Keratinocyte (primary cell): ENCODE measurements at regions not wholly inside any gene's neighbourhood (a gene's known extent, or its start where the extent isn't known, plus 50 kb on each side); places are given as distances from the start of the nearest gene placed in this dataset.

Source experiments
- DNase-seq: peaks from one replicate; pipeline ENCODE4 v3.0.0-alpha.2; 2011; ENCODE audit warnings: low read depth, missing footprints, low spot score
- FAIRE-seq: peaks from 2 replicates; lab custom pipeline; 2011; peaks lifted over from hg19 to GRCh38; lab: Jason Lieb, UNC
- H2AFZ ChIP-seq: 2 replicates; pipeline ENCODE4 v1.6.0; 2012; ENCODE audit warnings: low read length, control low read depth, inconsistent platforms; ENCODE audit not compliant: control insufficient read depth
- H3K27ac ChIP-seq: 2 replicates; pipeline ENCODE4 v1.5.1; 2011; ENCODE audit warnings: low read length; ENCODE audit not compliant: control insufficient read depth, insufficient read depth
- H3K27me3 ChIP-seq: 3 replicates; pipeline ENCODE4 v1.6.0; 2011; ENCODE audit warnings: low read length; ENCODE audit not compliant: control insufficient read depth, insufficient read depth; ENCODE audit errors: extremely low read depth
- H3K36me3 ChIP-seq, 2 experiments: 2 replicates in 1 of 2; 3 replicates in 1 of 2; pipeline ENCODE4 v1.5.1; 2011; ENCODE audit warnings: low read length in 2 of 2, mild to moderate bottlenecking in 1 of 2; ENCODE audit not compliant: control insufficient read depth in 2 of 2, insufficient read depth in 2 of 2; ENCODE audit errors: extremely low read depth in 1 of 2
- H3K4me1 ChIP-seq: 3 replicates; pipeline ENCODE4 v1.5.1; 2011; ENCODE audit warnings: low read length; ENCODE audit not compliant: control insufficient read depth, insufficient read depth; ENCODE audit errors: extremely low read depth
- H3K4me2 ChIP-seq: 3 replicates; pipeline ENCODE4 v1.6.0; 2011; ENCODE audit warnings: low read depth, low read length; ENCODE audit not compliant: control insufficient read depth, insufficient read depth; ENCODE audit errors: extremely low read depth
- H3K4me3 ChIP-seq, 3 experiments: fragments of 200-600 bp in 1 of 3; sonication (generic) in 1 of 3; 2 replicates in 2 of 3; 3 replicates in 1 of 3; pipeline ENCODE4 v1.5.1; 2011 to 2016; ENCODE audit warnings: low read length in 3 of 3, mild to moderate bottlenecking in 3 of 3, control low read depth in 2 of 3, inconsistent platforms in 1 of 3, low read depth in 1 of 3, mixed read lengths in 1 of 3, mixed run types in 1 of 3, moderate library complexity in 1 of 3; ENCODE audit not compliant: control insufficient read depth in 2 of 3, insufficient read depth in 2 of 3; ENCODE audit errors: extremely low read depth in 1 of 3
- H3K79me2 ChIP-seq: 2 replicates; pipeline ENCODE4 v1.6.0; 2012; ENCODE audit warnings: low read length; ENCODE audit not compliant: control insufficient read depth, insufficient read depth
- H3K9ac ChIP-seq: 3 replicates; pipeline ENCODE4 v1.6.0; 2011; ENCODE audit warnings: low read length; ENCODE audit not compliant: control insufficient read depth, insufficient read depth; ENCODE audit errors: extremely low read depth
- H3K9me1 ChIP-seq: 3 replicates; pipeline ENCODE4 v1.6.0; 2011; ENCODE audit warnings: low read length; ENCODE audit not compliant: control insufficient read depth, insufficient read depth; ENCODE audit errors: extremely low read depth
- H3K9me3 ChIP-seq: 2 replicates; pipeline ENCODE4 v1.5.1; 2012; ENCODE audit warnings: low read depth, low read length; ENCODE audit not compliant: control insufficient read depth
- H4K20me1 ChIP-seq: 3 replicates; pipeline ENCODE4 v1.6.0; 2011; ENCODE audit warnings: low read length; ENCODE audit not compliant: control insufficient read depth, insufficient read depth; ENCODE audit errors: extremely low read depth
- CTCF ChIP-seq, 3 experiments: IDR thresholded peaks in 1 of 3; conservative IDR thresholded peaks in 1 of 3; optimal IDR thresholded peaks in 1 of 3; 2 replicates in 2 of 3; 3 replicates in 1 of 3; pipeline versions ENCODE3 to v1.5.1; 2011; ENCODE audit warnings: low read length in 3 of 3, mild to moderate bottlenecking in 3 of 3, moderate library complexity in 2 of 3, control low read depth in 1 of 3, inconsistent platforms in 1 of 3; ENCODE audit not compliant: insufficient read depth in 2 of 3; ENCODE audit errors: extremely low read depth in 1 of 3
- EZH2 ChIP-seq: IDR thresholded peaks from one replicate; pipeline ENCODE4 v1.6.1; 2012; ENCODE audit warnings: inconsistent platforms, mild to moderate bottlenecking, low read length, moderate library complexity
- dilution Hi-C: fragments of 300-500 bp; cut with MboI; formaldehyde crosslinking; loops from one replicate; pipeline ENCODE4 v1.7.0; 2020; ENCODE audit warnings: low sequenced_read_pairs; ENCODE audit not compliant: extremely low pct_ligation_motif_present

GRCh38 chr6:112597176-112597575, 250.0 kb downstream of the RFPL4B start:
- no peak for DNase-seq
- TF ChIP-seq CTCF (optimal IDR thresholded peaks at IDR 0.05 in 1 of 3, IDR thresholded peaks at IDR 0.05 in 1 of 3, conservative IDR thresholded peaks at IDR 0.05 in 1 of 3; ENCODE audit: extremely low read depth in 1 of 3, insufficient read depth in 2 of 3, low read length in 3 of 3) = no peak
- no peak for TF ChIP-seq EZH2
- Histone ChIP-seq H3K4me1 (no peaks in the 10 kb centered on the region), H3K9me1 (no peaks in the 10 kb centered on the region), H2AFZ (no peak overlapping the region), H3K9me3 (no peaks in the 10 kb centered on the region), H3K4me3 (no peak overlapping the region), H4K20me1 (no peaks in the 10 kb centered on the region), H3K36me3 (no peaks in the 10 kb centered on the region), H3K27me3 (no peaks in the 10 kb centered on the region), H3K27ac (no peak overlapping the region), H3K79me2 (no peaks in the 10 kb centered on the region), H3K9ac (no peak overlapping the region), H3K4me2 (no peak overlapping the region)
- dilution Hi-C loops = no loop called here
- no peak for FAIRE-seq

- Histone ChIP-seq H3K27ac (no peak overlapping the region), H2AFZ (no peak overlapping the region), H3K9ac (no peak overlapping the region), H3K9me3 (no peaks in the 10 kb centered on the region), H3K27me3 (no peaks in the 10 kb centered on the region), H3K79me2 (no peaks in the 10 kb centered on the region), H3K4me3 (no peak overlapping the region), H3K36me3 (no peaks in the 10 kb centered on the region), H3K4me2 (no peak overlapping the region), H3K4me1 (no peaks in the 10 kb centered on the region), H4K20me1 (no peaks in the 10 kb centered on the region), H3K9me1 (no peaks in the 10 kb centered on the region)
- no peak for DNase-seq
- TF ChIP-seq CTCF (optimal IDR thresholded peaks at IDR 0.05 in 1 of 3, IDR thresholded peaks at IDR 0.05 in 1 of 3, conservative IDR thresholded peaks at IDR 0.05 in 1 of 3; ENCODE audit: extremely low read depth in 1 of 3, insufficient read depth in 2 of 3, low read length in 3 of 3) (no peak), EZH2 (no peak)
- no peak for FAIRE-seq
- dilution Hi-C loops = no loop called here
These were observed 253.0 kb downstream of the RFPL4B start for GRCh38 chr6:112600168-112600567.
